Brain microvascular endothelial cell (primary cell): ENCODE measurements at regions not wholly inside any gene's neighbourhood (a gene's known extent, or its start where the extent isn't known, plus 50 kb on each side); places are given as distances from the start of the nearest gene placed in this dataset.

ENCODE experiments used
- DNase-seq: peaks from one replicate; pipeline ENCODE4 v3.0.0-alpha.2; 2020
- H3K27ac ChIP-seq: fragments of 250-450 bp; sonication (Bioruptor Pico); 2 replicates; pipeline ENCODE4 v1.5.1; 2020; ENCODE audit warnings: mild to moderate bottlenecking, moderate library complexity
- H3K27me3 ChIP-seq: fragments of 250-450 bp; sonication (Bioruptor Pico); replicated peaks from 2 replicates; pipeline ENCODE4 v1.5.1; 2020; ENCODE audit warnings: mild to moderate bottlenecking
- H3K36me3 ChIP-seq: fragments of 250-450 bp; sonication (Bioruptor Pico); replicated peaks from 2 replicates; pipeline ENCODE4 v1.5.1; 2020; ENCODE audit warnings: mild to moderate bottlenecking
- H3K4me3 ChIP-seq: 2 replicates; pipeline ENCODE4 v1.5.1; 2011; ENCODE audit warnings: low read depth, mild to moderate bottlenecking, control low read depth, low read length, moderate library complexity
- in situ Hi-C: cut with HindIII; loops from 2 replicates; pipeline ENCODE4 v1.10.0; 2017; ENCODE audit warnings: low sequenced_read_pairs, low pct_ligation_motif_present
- TF ChIP-seq, protein P1 (sequence below): IDR thresholded peaks from 2 replicates; pipeline ENCODE4 v1.5.1; 2011; ENCODE audit warnings: low read depth, mild to moderate bottlenecking, moderate library complexity, low read length, control low read depth, inconsistent platforms; ENCODE audit errors: missing control alignments

DNA sequence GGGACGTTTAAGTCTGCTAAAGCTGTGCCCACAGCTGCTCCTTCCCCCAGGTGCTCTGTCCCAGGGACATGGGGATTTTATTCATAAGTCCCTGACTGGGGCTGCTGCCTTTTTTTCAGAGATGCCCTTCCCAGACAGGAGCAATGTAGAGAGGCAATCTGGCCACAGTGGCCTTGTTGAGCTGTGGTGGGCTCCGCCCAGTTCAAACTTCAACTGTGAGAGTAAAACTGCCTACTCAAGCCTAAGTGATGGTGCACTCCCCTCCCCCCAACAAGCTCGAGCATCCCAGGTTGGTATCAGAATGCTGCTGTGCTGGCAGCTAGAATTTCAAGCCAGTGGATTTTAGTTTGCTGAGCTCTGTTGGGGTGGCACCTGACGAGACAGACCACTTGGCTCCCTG, 1371.4 kb downstream of the ADGRL3 start:
- no peaks in the 10 kb centered on the region for H3K36me3 ChIP-seq
- TF ChIP-seq, protein P1, sequence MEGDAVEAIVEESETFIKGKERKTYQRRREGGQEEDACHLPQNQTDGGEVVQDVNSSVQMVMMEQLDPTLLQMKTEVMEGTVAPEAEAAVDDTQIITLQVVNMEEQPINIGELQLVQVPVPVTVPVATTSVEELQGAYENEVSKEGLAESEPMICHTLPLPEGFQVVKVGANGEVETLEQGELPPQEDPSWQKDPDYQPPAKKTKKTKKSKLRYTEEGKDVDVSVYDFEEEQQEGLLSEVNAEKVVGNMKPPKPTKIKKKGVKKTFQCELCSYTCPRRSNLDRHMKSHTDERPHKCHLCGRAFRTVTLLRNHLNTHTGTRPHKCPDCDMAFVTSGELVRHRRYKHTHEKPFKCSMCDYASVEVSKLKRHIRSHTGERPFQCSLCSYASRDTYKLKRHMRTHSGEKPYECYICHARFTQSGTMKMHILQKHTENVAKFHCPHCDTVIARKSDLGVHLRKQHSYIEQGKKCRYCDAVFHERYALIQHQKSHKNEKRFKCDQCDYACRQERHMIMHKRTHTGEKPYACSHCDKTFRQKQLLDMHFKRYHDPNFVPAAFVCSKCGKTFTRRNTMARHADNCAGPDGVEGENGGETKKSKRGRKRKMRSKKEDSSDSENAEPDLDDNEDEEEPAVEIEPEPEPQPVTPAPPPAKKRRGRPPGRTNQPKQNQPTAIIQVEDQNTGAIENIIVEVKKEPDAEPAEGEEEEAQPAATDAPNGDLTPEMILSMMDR, result no peak
- in situ Hi-C loops, result no loop called here

GRCh38 chr4:62560858-62561257, 1360.7 kb downstream of the ADGRL3 start:
- no peak overlapping the region for H3K4me3 ChIP-seq
- DNase-seq, result no peak
- H3K36me3 ChIP-seq, result no peaks in the 10 kb centered on the region
- in situ Hi-C loops, result no loop called here
- no peaks in the 10 kb centered on the region for H3K27me3 ChIP-seq
- no peak overlapping the region for H3K27ac ChIP-seq
- TF ChIP-seq, protein P1, result no peak

More for the DNA sequence above, 1371.4 kb downstream of the ADGRL3 start:
- DNase-seq, result no peak
- H3K4me3 ChIP-seq, result no peak overlapping the region
- no peak overlapping the region for H3K27ac ChIP-seq
- no peaks in the 10 kb centered on the region for H3K27me3 ChIP-seq

DNA sequence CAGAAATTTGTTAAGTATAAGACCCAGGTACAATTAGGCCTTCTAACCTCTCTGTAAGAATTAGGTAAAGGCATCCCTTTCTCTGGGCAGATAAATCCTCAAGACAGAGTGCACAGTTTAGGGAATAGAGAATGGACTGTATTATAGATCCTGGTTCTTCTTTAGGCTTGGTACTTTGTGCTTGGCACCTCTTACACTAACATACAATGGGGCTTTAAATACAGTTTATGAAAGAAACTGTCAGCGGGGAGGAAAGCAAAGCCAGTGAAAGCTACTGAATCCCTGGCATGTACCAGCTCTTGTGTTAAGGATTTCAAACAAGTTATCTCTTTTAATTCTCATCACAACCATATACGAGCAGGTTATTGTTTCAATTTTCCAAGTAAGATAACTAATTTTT, 1350.0 kb downstream of the ADGRL3 start:
- no peaks in the 10 kb centered on the region for H3K27me3 ChIP-seq
- TF ChIP-seq, protein P1, result no peak
- H3K27ac ChIP-seq, result no peak overlapping the region
- no peaks in the 10 kb centered on the region for H3K36me3 ChIP-seq
- no peak overlapping the region for H3K4me3 ChIP-seq
- DNase-seq, result no peak
- in situ Hi-C loops, result no loop called here

DNA sequence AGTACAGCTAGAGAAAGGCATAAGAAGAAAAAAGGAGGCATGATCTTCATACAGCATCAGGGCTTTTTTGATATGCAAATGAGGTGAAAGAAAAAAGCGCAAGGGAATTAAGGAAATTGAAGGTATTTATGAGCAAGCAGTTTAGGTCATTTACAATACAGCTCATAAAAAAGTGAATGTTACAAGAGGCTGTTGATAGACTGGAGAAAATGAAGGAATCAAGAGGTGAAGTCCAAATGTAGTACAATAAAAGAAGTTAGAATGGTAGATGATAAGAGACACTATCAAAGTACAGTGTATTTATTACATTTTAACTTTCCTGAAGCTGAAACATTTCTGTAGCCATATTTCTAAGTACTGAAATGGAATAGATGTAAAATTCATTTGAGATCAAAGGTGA, 1349.5 kb downstream of the ADGRL3 start:
- H3K4me3 ChIP-seq, result no peak overlapping the region
- H3K27me3 ChIP-seq, result no peaks in the 10 kb centered on the region
- no peak overlapping the region for H3K27ac ChIP-seq
- in situ Hi-C loops, result no loop called here
- DNase-seq, result no peak
- TF ChIP-seq, protein P1, result no peak
- H3K36me3 ChIP-seq, result no peaks in the 10 kb centered on the region

DNA sequence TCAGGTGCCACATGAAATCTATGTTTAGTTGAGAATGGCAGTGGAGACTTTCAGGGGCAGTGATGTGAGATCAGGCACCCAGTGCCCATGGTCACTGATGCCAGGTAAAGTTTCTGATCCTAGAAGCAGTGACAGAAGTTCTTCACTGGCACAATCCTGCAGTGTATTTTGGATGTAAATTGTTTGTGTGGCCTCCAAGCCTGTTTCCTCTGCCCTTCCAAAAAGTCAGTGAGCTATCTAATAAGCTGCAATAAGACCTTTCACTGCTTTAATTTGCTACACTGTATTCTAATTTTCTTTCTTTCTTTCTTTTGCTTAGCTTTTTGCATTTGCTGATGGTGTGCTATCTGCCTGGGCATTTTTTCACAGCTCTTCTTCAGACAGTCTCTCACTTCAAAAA, 1348.6 kb downstream of the ADGRL3 start:
- in situ Hi-C loops, result no loop called here

GRCh38 chr4:62548108-62548524, 1348.0 kb downstream of the ADGRL3 start:
- H3K27me3 ChIP-seq, result no peaks in the 10 kb centered on the region
- TF ChIP-seq, protein P1, result no peak
- in situ Hi-C loops, result no loop called here
- no peak overlapping the region for H3K4me3 ChIP-seq
- H3K36me3 ChIP-seq, result no peaks in the 10 kb centered on the region
- no peak for DNase-seq
- H3K27ac ChIP-seq, result no peak overlapping the region

More for the DNA sequence above, 1348.6 kb downstream of the ADGRL3 start:
- H3K4me3 ChIP-seq, result no peak overlapping the region
- H3K36me3 ChIP-seq, result no peaks in the 10 kb centered on the region
- no peak for DNase-seq
- H3K27me3 ChIP-seq, result no peaks in the 10 kb centered on the region
- TF ChIP-seq, protein P1, result no peak
- H3K27ac ChIP-seq, result no peak overlapping the region
